Activated T-cell treated with anti-CD3 and anti-CD28 coated beads, Interleukin-2, amount 50 U/mL, for 72 hours (primary cell): ENCODE measurements at regions not wholly inside any gene's neighbourhood (a gene's known extent, or its start where the extent isn't known, plus 50 kb on each side); places are given as distances from the start of the nearest gene placed in this dataset.
"Not testable (repeated sequence)": the region's sequence is repeated elsewhere in the genome, so short reads cannot be mapped to it uniquely, and the experiment has no call there.

Experiments used
- ATAC-seq, 2 donors: fragments of 150-1000 bp; cut with Tn5 transposase; replicated peaks in 1 of 2; 2 replicates each; pipeline ENCODE4 v1.10.0; 2021; ENCODE audit warnings: moderate library complexity in 2 of 2, mild to moderate bottlenecking in 1 of 2
- DNase-seq, 2 donors: peaks; one replicate each; pipeline ENCODE4 v3.0.0; 2021 to 2022; ENCODE audit warnings: mixed read lengths in 1 of 2
- H3K27ac Mint-ChIP-seq: one replicate; pipeline ENCODE4 v1.8.0; 2022; ENCODE audit warnings: mild to moderate bottlenecking, moderate library complexity, mixed read lengths
- H3K27me3 Mint-ChIP-seq: one replicate; pipeline ENCODE4 v1.8.0; 2022; ENCODE audit warnings: low read depth, mixed read lengths
- H3K36me3 Mint-ChIP-seq, 2 donors: one replicate each; pipeline ENCODE4 v1.8.0; 2022; ENCODE audit warnings: mixed read lengths in 2 of 2, mild to moderate bottlenecking in 1 of 2; ENCODE audit not compliant: insufficient read depth in 2 of 2
- H3K4me1 Mint-ChIP-seq: one replicate; pipeline ENCODE4 v1.8.0; 2022; ENCODE audit warnings: low read depth, mixed read lengths
- H3K4me3 Mint-ChIP-seq, 2 donors: one replicate each; pipeline ENCODE4 v1.8.0; 2022; ENCODE audit warnings: mild to moderate bottlenecking in 2 of 2, mixed read lengths in 2 of 2, moderate library complexity in 2 of 2
- H3K9me3 Mint-ChIP-seq, 2 donors: one replicate each; pipeline ENCODE4 v1.8.0; 2022; ENCODE audit warnings: mixed read lengths in 2 of 2

- Mint-ChIP-seq H3K9me3 (peaks cover 2 to 4% of the 10 kb centered on the region in 2 donors), H3K36me3 (no peaks in the 10 kb centered on the region), H3K27me3 (no peaks in the 10 kb centered on the region), H3K4me3 (no peak overlapping the region), H3K4me1 (no peaks in the 10 kb centered on the region), H3K27ac (no peak overlapping the region)
- no peak for DNase-seq
- ATAC-seq: no peak
Measured at GRCh38 chr12:27163894-27164293, 80.2 kb upstream of the STK38L start.

GRCh38 chr12:27164330-27165040 lies 79.6 kb upstream of the STK38L start:
- no peak for DNase-seq
- peaks cover 0 to under 1% of the 10 kb centered on the region in 2 donors for H3K36me3 Mint-ChIP-seq
- peaks cover 2 to 4% of the 10 kb centered on the region in 2 donors for H3K9me3 Mint-ChIP-seq
- H3K4me3 Mint-ChIP-seq: no peak overlapping the region
- H3K4me1 Mint-ChIP-seq: no peaks in the 10 kb centered on the region
- no peaks in the 10 kb centered on the region for H3K27me3 Mint-ChIP-seq
- ATAC-seq: no peak
- no peak overlapping the region for H3K27ac Mint-ChIP-seq

GRCh38 chr12:27165958-27166357 lies 78.1 kb upstream of the STK38L start:
- not testable (repeated sequence) for H3K27me3 Mint-ChIP-seq, H3K4me3 Mint-ChIP-seq, ATAC-seq, H3K27ac Mint-ChIP-seq, H3K4me1 Mint-ChIP-seq, DNase-seq
- Mint-ChIP-seq H3K36me3 (peaks cover 10 to 11% of the 10 kb centered on the region in 2 donors), H3K9me3 (peaks cover 10 to 11% of the 10 kb centered on the region in 2 donors)

- not testable (repeated sequence) for H3K4me3 Mint-ChIP-seq, H3K27me3 Mint-ChIP-seq, DNase-seq, ATAC-seq, H3K27ac Mint-ChIP-seq, H3K4me1 Mint-ChIP-seq
- H3K9me3 Mint-ChIP-seq: peaks cover 11 to 12% of the 10 kb centered on the region in 2 donors
- peaks cover 11 to 12% of the 10 kb centered on the region in 2 donors for H3K36me3 Mint-ChIP-seq
Measured at GRCh38 chr12:27171494-27171893, 72.6 kb upstream of the STK38L start.

- peak; percentile 45 to 58 for DNase-seq
- H3K9me3 Mint-ChIP-seq: peaks cover 0 to 2% of the 10 kb centered on the region in 2 donors
- H3K27me3 Mint-ChIP-seq: no peaks in the 10 kb centered on the region
- H3K27ac Mint-ChIP-seq: no peak overlapping the region
- peak; percentile 60 to 64 for ATAC-seq
- H3K36me3 Mint-ChIP-seq: no peaks in the 10 kb centered on the region
- H3K4me3 Mint-ChIP-seq: peak overlapping the region in 1 of 2 donors; percentile 11
- H3K4me1 Mint-ChIP-seq: peaks cover 50% of the 10 kb centered on the region
Measured at GRCh38 chr12:27176765-27177164, 67.3 kb upstream of the STK38L start.

- Mint-ChIP-seq H3K27ac (no peak overlapping the region), H3K4me1 (peaks cover 50% of the 10 kb centered on the region), H3K36me3 (no peaks in the 10 kb centered on the region), H3K27me3 (no peaks in the 10 kb centered on the region), H3K9me3 (peaks cover 0 to 2% of the 10 kb centered on the region in 2 donors), H3K4me3 (no peak overlapping the region)
- no peak for DNase-seq
- no peak for ATAC-seq
Measured at GRCh38 chr12:27177706-27178105, 66.4 kb upstream of the STK38L start.

GRCh38 chr12:27178255-27178654 lies 65.8 kb upstream of the STK38L start:
- no peak for DNase-seq
- ATAC-seq: no peak
- Mint-ChIP-seq H3K9me3 (peaks cover 0 to under 1% of the 10 kb centered on the region in 2 donors), H3K4me1 (peaks cover 50% of the 10 kb centered on the region), H3K27me3 (no peaks in the 10 kb centered on the region), H3K36me3 (no peaks in the 10 kb centered on the region), H3K27ac (peak overlapping the region; percentile 91), H3K4me3 (peak overlapping the region; percentile 66 to 88)

GRCh38 chr12:27178723-27179399 lies 65.2 kb upstream of the STK38L start:
- Mint-ChIP-seq H3K4me3 (peak overlapping the region; percentile 66 to 88), H3K9me3 (no peaks in the 10 kb centered on the region)
- ATAC-seq: peak in 1 of 2 donors; percentile 8

GRCh38 chr12:27179400-27180214 lies 64.5 kb upstream of the STK38L start:
- DNase-seq (peak; percentile 55 to 57), ATAC-seq (peak; percentile 94 to 95)
- Mint-ChIP-seq H3K27ac (peak overlapping the region; percentile 91), H3K27me3 (no peaks in the 10 kb centered on the region), H3K9me3 (no peaks in the 10 kb centered on the region), H3K4me3 (peak overlapping the region; percentile 66 to 88), H3K36me3 (no peaks in the 10 kb centered on the region), H3K4me1 (peaks cover 54% of the 10 kb centered on the region)

More at GRCh38 chr12:27178723-27179399, 65.2 kb upstream of the STK38L start:
- no peak for DNase-seq
- peak overlapping the region; percentile 91 for H3K27ac Mint-ChIP-seq
- no peaks in the 10 kb centered on the region for H3K36me3 Mint-ChIP-seq
- H3K27me3 Mint-ChIP-seq: no peaks in the 10 kb centered on the region
- peaks cover 50% of the 10 kb centered on the region for H3K4me1 Mint-ChIP-seq

GRCh38 chr12:27180906-27181505 lies 63.1 kb upstream of the STK38L start:
- Mint-ChIP-seq H3K4me3 (no peak overlapping the region), H3K4me1 (peaks cover 66% of the 10 kb centered on the region), H3K36me3 (no peaks in the 10 kb centered on the region), H3K27me3 (no peaks in the 10 kb centered on the region), H3K27ac (no peak overlapping the region), H3K9me3 (no peaks in the 10 kb centered on the region)
- ATAC-seq (no peak), DNase-seq (no peak)

- Mint-ChIP-seq H3K4me1 (peaks cover 63% of the 10 kb centered on the region), H3K9me3 (no peaks in the 10 kb centered on the region), H3K4me3 (no peak overlapping the region), H3K27ac (no peak overlapping the region), H3K27me3 (no peaks in the 10 kb centered on the region), H3K36me3 (no peaks in the 10 kb centered on the region)
- ATAC-seq: no peak
- DNase-seq: no peak
Measured at GRCh38 chr12:27183342-27183741, 60.7 kb upstream of the STK38L start.

GRCh38 chr12:27185234-27186021 lies 58.7 kb upstream of the STK38L start:
- peak; percentile 92 to 93 for ATAC-seq
- no peaks in the 10 kb centered on the region for H3K9me3 Mint-ChIP-seq
- peak overlapping the region; percentile 15 to 43 for H3K4me3 Mint-ChIP-seq

More at GRCh38 chr12:27185234-27186021, 58.7 kb upstream of the STK38L start:
- Mint-ChIP-seq H3K27me3 (no peaks in the 10 kb centered on the region), H3K4me1 (peaks cover 42% of the 10 kb centered on the region), H3K36me3 (no peaks in the 10 kb centered on the region), H3K27ac (peak overlapping the region; percentile 27)
- DNase-seq: peak; percentile 56 to 72
